HG03442 (cell line): ENCODE measurements at regions not wholly inside any gene's neighbourhood (a gene's known extent, or its start where the extent isn't known, plus 50 kb on each side); places are given as distances from the start of the nearest gene placed in this dataset.

ENCODE experiments used
- ATAC-seq: cut with Tn5 transposase; IDR thresholded peaks from one replicate; pipeline ENCODE4 v1.9.1; 2021; ENCODE audit warnings: mild to moderate bottlenecking, moderate library complexity; ENCODE audit not compliant: unreplicated experiment

DNA sequence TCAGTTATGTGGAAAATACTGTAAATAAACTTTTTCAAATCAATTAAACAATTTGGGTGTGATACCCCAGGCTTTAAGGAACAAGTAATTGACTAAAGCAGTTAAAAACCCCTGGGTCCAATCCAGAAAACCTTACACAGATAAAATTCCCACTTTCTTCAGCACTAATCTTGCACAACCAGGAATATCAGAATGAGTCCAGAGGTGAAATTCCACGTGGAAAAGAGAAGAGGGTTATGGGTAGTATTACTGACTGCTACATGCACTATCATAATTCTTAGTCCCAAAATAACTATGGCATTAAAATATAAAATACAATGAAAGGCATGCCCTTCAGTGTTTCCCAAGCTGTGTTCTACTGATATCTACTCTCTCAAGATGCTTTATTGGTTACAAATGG lies 135.7 kb upstream of the STEAP4 start:
- no peak for ATAC-seq

DNA sequence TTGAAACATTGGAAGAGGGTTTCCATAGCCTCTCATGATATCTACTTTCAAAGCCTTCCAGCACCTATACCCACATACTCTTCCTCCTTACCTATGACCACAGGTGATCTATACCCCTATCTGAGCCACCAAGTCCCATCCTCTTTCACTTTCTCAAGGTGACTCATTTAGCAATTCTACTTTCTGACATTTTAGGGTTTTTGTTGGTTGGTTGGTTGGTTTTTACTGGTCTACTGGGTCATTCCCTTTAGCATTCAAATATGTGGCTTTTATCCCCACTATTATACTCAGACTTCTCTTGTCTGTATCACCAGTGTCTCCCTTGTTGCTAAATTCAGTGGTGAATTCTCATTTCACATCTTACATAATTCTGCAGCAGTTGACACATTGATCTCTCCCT lies 130.4 kb upstream of the STEAP4 start:
- peak; percentile 73 for ATAC-seq

DNA sequence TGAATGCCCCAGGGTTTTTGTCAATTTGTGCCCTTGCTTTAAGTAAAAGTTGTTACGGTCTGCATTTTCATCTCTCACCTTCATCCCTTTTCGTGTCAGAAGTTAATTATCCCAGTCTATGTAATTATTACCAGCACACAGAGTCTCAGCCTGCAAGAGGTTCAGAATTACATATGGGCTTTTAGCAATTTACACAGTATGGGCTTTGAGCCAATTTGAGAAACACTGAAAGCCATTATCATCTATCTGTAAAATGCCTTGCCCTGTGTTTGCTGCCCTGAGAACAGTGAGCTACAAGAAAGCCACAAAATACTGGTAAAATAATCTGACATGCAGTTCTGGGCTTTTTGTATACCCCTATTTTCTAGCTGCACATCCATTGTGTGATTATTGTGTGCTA lies 125.6 kb upstream of the STEAP4 start:
- no peak for ATAC-seq

DNA sequence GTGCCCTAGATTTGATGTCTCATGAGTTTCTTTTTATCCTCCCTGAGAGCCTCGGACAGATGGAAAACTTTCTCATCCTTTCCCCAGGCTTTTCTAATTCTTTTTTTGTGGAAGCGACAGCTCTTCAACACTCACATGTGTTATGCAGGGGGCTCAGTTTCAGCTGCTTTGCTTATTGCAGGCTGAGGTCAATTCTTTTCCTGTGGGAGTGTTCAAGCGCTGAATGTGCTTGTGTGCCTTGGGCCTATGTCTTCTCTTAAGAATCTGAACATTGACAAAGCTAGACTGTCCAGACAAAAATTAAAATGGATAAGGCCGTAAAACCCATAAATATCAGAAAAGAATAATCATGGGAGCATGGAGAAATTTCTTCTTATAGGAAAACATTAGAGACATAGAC lies 125.2 kb upstream of the STEAP4 start:
- ATAC-seq: no peak

DNA sequence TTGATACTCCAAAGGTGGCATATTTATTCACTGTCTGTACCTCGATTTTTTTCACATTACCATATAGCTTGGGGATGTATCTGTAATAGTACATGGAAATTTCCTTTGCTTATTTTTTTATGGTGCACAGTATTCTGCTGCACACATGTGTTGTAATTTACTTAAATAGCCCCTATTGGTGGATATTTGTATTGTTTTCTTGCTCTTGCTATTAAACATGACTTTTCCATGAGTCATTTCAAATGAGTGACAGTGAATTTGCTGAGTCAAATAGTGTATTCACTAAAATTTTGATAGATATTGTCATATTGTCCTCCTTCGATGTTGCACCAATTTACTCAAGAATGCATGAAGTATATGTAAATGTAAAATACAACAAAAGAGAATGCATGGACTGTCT lies 122.7 kb upstream of the STEAP4 start:
- ATAC-seq: no peak

DNA sequence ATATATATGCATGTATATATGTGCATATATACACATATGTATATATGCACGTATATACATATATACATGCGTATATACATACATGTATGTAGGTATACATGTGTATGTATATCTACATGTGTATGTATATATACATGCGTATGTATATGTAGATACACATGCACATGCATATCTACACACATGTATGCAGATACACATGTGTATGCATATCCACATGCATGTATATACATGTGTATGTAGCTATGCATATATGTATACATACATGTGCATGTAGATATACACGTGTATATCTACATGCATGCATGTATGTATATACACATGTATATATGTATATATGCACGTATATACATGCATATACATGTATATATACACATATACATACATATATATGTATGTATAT lies 95.8 kb upstream of the STEAP4 start:
- ATAC-seq: no peak

DNA sequence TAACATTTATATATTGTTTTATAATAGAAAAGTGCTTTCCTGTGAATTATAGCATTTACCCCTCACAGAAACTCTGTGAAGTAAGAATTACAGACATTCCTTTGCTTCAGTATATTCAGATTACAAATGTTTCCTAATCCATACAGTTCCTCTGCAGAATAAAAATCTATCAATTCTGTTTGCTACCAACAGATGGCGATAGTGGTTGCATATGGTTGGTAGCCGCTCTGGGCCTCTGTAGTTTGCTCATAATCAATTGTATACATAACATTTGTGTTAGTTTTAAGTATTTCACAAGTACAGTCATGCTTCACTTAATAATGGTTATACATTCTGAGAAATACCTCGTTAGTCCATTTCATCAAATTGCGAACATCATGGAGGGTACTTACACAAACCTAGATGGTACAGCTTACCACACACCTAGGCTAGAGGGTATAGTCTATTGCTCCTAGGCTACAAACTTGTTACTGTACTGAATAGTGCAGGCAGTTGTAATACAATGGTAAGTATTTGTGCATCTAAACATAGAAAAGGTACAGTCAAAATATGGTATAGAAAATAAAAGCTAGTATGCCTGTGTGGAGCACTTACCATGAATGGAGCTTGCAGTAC lies 94.4 kb upstream of the STEAP4 start:
- peak; percentile 52 for ATAC-seq

DNA sequence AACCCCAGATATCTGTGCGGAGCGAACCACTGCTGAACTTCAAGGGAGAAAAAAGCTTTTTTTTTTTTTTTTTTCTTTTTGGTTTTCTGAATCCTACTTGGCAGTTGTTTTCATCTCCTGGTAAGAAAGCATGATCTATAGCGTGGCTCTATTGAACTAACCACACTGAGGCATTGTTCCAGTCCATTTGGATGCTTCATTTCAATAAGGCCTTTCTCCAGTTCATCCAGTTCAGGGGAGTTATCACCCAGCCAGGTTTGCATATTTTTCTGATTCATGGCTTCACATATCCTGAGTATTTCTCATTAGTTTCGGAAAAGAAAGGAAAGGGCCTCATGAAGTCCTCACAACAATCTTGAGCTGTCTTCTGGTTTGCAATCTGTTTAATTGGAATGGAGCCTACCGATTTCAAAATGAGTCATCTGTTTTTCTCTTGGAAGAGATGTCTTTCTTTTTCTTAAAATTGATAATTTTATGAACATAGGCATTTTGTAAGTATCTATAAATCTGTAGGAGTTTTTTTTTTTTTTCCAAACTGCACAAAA lies 93.1 kb upstream of the STEAP4 start:
- ATAC-seq: no peak

DNA sequence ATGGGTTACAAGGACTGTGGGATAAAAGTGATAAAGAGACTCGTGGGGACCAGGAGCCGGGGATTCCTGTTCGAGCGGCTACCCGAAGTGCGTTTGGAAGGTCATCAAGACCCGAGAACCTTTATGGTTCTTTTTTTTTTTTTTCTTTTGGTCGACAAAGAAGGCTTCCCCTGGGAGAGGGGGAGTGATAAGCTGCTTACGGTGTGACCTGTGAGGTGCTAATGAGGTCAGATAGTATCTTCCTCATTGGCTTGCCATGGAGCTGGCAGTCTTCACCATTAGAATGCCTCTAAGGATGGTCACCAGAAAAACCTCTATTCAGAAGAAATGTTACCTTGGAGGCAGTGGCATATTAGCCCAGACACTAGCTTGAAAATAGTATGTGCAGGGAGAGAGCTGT lies 92.3 kb upstream of the STEAP4 start:
- ATAC-seq: no peak

DNA sequence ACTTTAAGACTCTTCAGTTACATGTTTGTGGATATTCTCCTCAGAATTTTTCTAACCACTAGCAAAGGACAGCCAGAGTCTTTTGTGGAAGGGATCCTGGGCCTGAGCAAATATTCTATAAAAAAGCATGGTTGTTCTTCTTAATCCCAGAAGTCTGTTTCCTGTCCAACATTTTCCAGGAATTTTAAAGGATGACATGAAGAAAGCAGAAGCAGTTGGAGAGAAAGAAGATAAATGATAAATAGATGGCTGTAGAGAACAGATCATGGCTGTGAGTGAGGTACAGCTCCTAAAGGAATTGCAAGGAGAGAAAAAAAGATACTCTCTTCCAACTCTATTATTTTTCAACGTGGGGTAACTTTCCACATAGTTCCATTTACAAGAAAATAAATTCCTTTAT lies 91.8 kb upstream of the STEAP4 start:
- ATAC-seq: no peak

DNA sequence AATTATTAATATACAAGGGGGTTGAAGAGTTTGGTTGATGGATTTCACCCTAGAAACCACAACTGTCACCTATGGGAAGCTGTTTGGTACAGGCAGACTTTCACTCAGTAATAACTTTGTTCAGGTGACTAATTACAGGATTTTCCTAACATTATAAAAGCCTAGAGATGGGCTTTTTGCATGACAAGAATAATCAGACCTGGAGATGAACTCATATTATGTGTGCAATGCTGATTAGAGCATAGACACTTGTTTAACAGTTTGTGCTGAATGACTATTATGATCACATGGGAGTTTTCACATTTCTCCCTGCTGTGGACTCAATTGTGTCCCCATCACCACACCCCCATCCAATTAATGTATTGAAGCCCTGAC lies 90.2 kb upstream of the STEAP4 start:
- ATAC-seq: peak; percentile 29

DNA sequence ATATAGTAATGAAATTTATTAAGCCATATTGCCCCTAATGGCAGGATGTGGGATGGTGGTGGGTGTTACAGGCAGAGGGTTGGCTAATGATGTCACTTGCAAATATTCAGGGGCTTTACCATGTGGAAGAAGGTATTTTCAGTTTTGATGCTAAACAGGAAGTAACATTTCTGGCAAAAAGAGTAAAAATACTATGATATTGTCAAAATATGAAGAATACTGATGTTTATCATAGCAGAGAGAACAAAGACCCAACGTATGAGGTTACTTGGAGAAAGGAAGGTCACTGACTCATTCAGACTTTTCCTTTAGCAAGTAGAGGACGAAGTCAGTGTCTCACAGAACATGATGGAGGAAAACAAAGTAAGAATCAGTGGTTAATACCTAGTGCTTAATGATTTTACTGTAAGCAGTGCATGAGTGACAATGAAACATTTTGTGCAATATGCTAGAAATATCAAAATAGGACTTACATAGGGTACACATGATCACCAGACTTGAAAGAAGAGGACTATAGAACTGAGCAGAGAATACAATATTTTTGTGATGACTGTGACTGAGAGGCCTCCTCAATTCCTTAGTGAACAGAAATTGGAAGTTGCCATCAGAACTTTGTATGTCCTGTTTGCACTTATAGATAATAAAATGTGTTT lies 89.7 kb upstream of the STEAP4 start:
- ATAC-seq: peak; percentile 83

DNA sequence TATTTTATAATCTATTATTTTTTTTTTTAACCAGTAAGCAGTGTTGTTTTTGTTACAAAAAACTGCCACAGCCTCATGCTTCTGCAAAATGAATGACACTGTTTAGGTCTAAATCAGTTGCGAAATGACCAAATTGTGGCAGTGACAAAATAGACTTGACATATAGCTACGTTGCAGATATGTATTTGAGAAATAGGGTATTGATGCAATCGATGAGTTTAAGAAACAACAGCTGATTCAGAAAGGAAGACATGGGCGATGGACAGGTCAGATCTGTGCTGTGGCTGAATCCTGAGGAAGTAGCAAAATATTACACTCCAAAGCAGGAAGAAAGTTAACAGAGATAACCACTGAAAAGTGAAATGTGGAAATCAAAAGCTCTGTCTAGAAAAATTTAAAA lies 89.0 kb upstream of the STEAP4 start:
- no peak for ATAC-seq

DNA sequence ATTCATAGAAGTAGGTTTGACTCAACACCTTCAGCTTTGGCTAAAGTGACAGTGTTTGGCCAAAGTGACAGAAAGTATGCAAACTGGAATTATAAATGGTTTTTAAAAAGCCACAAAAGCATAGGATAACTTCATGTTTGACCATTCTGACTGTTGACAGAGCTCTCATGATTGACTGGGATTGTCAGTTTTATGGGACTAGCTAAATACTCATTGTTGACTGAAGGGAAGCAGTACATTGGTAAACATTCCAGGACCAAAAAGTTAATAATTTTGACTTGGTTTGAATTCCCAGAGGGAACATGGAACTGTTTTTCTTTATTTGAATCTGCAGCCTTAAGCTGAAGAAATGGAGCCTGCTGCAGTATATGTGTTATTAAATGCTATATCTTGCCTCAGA lies 84.6 kb upstream of the STEAP4 start:
- ATAC-seq: no peak

DNA sequence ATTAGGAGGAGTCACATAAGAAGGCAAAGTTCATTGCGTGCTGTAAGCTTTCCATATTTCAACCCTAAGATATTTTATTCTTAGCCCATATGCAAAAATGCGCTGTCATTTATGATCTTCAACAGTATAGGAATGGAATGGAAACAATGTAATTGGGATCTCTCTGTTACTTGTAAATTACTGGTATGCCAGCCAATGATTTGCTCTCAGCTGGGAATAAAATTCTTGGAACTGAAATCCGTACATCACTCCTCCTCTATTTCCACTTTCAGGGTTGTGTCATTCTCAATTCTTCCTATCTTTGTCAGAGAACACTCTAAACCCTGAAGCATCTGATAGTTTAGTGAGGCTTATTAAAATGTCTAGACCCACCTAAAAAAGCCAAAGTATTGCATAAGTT lies 80.7 kb upstream of the STEAP4 start:
- no peak for ATAC-seq

DNA sequence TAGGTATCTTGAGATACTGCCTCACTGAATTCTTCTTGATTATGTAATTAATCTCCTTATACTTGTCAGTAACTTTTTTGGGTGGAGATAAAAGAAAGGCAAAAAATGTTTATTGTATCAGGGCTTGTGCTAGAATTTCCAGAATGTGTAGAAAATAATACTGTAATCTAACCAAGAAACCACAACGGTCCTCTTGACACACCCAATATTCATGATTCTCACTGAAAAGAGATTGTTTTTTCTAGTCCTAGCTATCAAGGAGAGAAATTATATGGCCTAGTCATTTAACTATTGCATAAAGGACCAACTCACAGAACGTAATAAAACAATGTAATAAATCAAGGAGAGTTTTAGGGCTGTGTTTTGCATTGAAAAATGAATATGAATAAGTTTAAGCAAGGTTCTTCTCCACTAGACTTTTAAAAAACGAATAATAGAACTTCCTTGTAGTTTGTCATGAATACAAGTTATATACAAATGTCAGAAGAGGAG lies 80.0 kb upstream of the STEAP4 start:
- ATAC-seq: no peak

DNA sequence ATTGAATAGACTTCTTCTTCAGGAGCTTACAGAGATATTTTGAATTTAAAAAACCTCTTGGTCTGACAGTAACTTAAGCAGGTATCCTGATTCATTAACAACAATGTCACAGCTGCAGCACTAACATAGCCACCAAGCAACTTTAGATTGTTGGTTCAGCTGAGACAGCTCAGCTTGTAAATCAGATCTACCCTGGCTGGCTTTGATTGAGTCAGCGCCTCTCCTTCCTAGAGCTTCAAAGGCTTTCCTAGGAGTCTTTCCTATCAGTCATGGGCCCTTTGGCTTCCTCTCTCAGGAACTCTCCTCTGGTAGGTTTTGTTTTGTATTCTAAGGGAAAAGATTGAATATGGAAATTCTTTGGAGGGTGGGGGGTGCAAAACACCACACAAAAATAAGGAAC lies 70.7 kb upstream of the STEAP4 start:
- no peak for ATAC-seq

DNA sequence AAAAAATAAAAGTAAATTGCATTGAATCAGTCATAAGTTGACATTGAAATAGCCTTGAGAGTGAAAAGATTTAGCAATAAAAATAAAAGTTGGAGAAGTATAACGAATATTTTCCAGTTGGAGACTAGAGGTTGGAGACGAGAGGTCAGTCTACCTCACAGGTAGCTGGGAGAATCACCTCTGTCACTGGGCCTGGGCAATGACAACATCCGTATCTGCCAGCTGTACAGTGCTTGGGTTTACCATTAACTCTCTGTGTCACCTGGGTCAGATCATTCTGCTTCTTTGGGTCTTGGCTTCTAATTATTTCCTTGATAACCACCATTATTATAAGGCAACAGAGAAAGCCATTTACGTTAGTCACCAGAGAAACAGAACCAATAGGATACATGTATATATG lies 62.0 kb upstream of the STEAP4 start:
- no peak for ATAC-seq

DNA sequence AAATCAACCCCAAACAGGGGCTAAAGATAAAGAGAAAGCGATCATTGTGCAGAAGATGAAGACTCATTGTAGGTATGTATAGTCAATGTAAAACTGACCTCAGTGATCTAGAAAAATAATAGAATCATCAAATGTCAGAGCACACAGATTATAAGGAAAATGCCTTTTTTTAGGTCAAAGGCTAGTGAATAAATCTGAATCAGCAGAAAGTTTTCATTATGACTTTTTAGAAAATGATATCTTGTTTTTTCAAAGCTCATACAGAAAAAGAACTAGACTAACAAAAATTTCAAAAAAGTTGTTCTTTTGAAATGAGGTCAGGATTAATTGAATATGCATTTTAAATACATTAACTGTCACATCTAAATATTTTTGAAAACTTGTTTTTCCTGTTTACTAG lies 60.2 kb upstream of the STEAP4 start:
- ATAC-seq: no peak

DNA sequence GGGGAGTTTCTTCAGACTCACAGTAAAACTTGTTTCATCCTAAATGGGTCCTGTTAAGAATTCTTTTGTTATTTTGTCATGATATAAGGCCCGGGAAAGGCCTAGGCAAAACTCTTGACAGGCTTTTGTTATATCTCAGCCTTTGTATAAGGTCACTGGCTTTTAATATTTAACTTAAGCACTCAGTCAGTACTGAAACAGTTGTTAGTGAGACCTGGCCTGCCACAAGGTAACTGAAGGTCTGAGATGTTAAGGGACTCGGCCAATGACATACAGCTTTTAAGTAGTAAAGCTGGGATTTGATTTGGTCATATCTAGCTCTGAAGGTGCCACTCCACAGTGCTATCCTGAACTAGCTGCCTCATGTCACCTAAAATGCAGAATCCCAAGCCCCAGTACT lies 57.2 kb upstream of the STEAP4 start:
- ATAC-seq: no peak

DNA sequence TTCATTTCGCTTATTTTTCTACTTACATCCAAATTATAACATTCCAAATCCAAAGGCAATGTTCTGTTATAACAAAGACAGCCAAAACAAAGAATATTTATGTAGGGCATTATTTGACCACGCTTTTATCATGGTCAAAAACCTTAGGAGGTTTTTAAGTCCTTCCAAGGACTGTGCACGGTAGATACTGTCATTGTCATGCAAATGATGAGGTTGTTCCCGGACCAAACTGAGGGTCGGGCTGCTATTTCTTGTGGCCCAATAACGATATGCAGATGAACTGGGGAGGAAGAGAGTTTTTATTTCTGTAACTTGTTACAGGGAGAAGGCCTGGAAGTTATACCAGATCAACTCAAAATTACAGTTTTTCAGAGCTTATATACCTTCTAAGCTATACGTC lies 56.6 kb upstream of the STEAP4 start:
- no peak for ATAC-seq

DNA sequence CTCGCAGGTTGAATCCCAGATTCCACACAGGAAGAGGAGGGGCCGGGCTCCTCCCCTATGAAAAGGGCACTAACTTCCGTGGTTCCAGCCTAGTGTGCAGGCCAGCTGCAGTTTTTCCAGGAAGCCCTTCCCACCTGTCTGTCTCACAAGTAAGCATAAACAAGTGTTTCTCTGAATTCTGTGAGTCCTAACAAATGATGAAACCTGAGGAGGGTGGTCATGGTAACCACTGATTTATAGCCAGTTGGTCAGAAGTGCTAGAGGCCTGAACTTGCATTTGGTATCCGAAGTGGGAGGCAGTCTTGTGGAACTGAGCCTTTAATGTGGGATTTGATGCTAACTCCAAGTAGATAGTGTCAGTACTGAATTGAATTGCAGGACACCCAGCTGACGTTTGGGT lies 54.7 kb upstream of the STEAP4 start:
- peak; percentile 35 for ATAC-seq

DNA sequence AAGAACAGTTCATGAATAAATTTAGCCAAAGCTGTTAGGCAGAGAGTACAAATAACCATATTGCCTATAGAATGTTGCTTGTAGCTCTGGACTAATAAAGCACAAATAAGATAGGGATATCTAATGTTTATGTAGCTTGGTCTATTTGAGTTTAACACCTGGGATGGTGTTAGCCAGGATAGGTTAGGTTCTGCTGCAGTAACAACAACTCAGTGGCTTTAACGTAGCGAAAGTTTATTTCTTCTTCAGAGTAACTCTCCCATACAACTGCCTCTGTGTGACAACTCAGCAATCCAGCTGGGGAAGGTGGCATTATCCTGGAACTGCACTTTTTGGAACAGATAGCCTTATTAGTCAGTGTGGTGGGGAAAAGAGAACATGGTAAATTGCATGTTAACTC lies 52.2 kb upstream of the STEAP4 start:
- no peak for ATAC-seq
